H9 (cell line): ENCODE measurements at regions not wholly inside any gene's neighbourhood (a gene's known extent, or its start where the extent isn't known, plus 50 kb on each side); places are given as distances from the start of the nearest gene placed in this dataset.

Source experiments
- DNase-seq: peaks from one replicate; pipeline ENCODE4 v3.0.0-alpha.2; 2017
- H2AFZ ChIP-seq: one replicate; pipeline ENCODE4 v1.6.1; 2013; ENCODE audit warnings: mild to moderate bottlenecking, low read length, control low read depth, moderate library complexity
- H2AK5ac ChIP-seq: 2 replicates; pipeline ENCODE4 v1.6.1; 2013; ENCODE audit warnings: low read length, control low read depth, mixed read lengths; ENCODE audit not compliant: insufficient read length
- H2BK120ac ChIP-seq: one replicate; pipeline ENCODE4 v1.6.1; 2013; ENCODE audit warnings: low read depth, mild to moderate bottlenecking, low read length, control low read depth, inconsistent platforms; ENCODE audit not compliant: poor library complexity, severe bottlenecking
- H2BK12ac ChIP-seq: 2 replicates; pipeline ENCODE4 v1.6.1; 2013; ENCODE audit warnings: low read length, control low read depth, mixed read lengths, low read depth; ENCODE audit not compliant: insufficient read length
- H2BK15ac ChIP-seq: 2 replicates; pipeline ENCODE4 v1.6.1; 2013; ENCODE audit warnings: low read depth, low read length, control low read depth
- H2BK20ac ChIP-seq: one replicate; pipeline ENCODE4 v1.6.1; 2013; ENCODE audit warnings: low read depth, mild to moderate bottlenecking, low read length, control low read depth, inconsistent platforms; ENCODE audit not compliant: poor library complexity, severe bottlenecking
- H2BK5ac ChIP-seq: 2 replicates; pipeline ENCODE4 v1.6.1; 2013; ENCODE audit warnings: low read length, control low read depth, mixed read lengths; ENCODE audit not compliant: insufficient read length
- H3K14ac ChIP-seq: 2 replicates; pipeline ENCODE4 v1.6.1; 2013; ENCODE audit warnings: low read length, control low read depth; ENCODE audit not compliant: insufficient read depth
- H3K18ac ChIP-seq: 2 replicates; pipeline ENCODE4 v1.6.1; 2013; ENCODE audit warnings: low read depth, mild to moderate bottlenecking, mixed read lengths, low read length, control low read depth; ENCODE audit not compliant: insufficient read length
- H3K23ac ChIP-seq: 2 replicates; pipeline ENCODE4 v1.6.1; 2013; ENCODE audit warnings: low read length, control low read depth, mixed read lengths, low read depth; ENCODE audit not compliant: insufficient read length
- H3K23me2 ChIP-seq: 2 replicates; pipeline ENCODE4 v1.6.1; 2013; ENCODE audit warnings: low read depth, mild to moderate bottlenecking, mixed read lengths, low read length, control low read depth; ENCODE audit not compliant: insufficient read length, poor library complexity, severe bottlenecking
- H3K27ac ChIP-seq: 2 replicates; pipeline ENCODE4 v1.5.1; 2013; ENCODE audit warnings: low read length, control low read depth, mixed read lengths, low read depth; ENCODE audit not compliant: insufficient read length
- H3K27me3 ChIP-seq: 2 replicates; pipeline ENCODE4 v1.6.1; 2013; ENCODE audit warnings: low read length, control low read depth, inconsistent platforms; ENCODE audit not compliant: insufficient read depth
- H3K4ac ChIP-seq: 2 replicates; pipeline ENCODE4 v1.6.1; 2013; ENCODE audit warnings: low read depth, mild to moderate bottlenecking, control low read depth, inconsistent platforms, low read length, moderate library complexity
- H3K4me1 ChIP-seq: 2 replicates; pipeline ENCODE4 v1.6.1; 2013; ENCODE audit warnings: low read length, control low read depth, inconsistent platforms; ENCODE audit not compliant: insufficient read depth
- H3K4me2 ChIP-seq: 2 replicates; pipeline ENCODE4 v1.6.1; 2013; ENCODE audit warnings: low read length, control low read depth, mixed read lengths; ENCODE audit not compliant: insufficient read length, insufficient read depth
- H3K56ac ChIP-seq: 2 replicates; pipeline ENCODE4 v1.6.1; 2013; ENCODE audit warnings: low read depth, mild to moderate bottlenecking, mixed read lengths, low read length, control low read depth; ENCODE audit not compliant: insufficient read length
- H3K79me1 ChIP-seq: 2 replicates; pipeline ENCODE4 v1.6.1; 2013; ENCODE audit warnings: low read depth, mild to moderate bottlenecking, moderate library complexity, low read length, control low read depth, inconsistent platforms; ENCODE audit not compliant: insufficient read depth, poor library complexity, severe bottlenecking
- H3K79me2 ChIP-seq: 2 replicates; pipeline ENCODE4 v1.6.1; 2013; ENCODE audit warnings: low read length, control low read depth, inconsistent platforms; ENCODE audit not compliant: insufficient read depth
- H3K9ac ChIP-seq: 2 replicates; pipeline ENCODE4 v1.6.1; 2013; ENCODE audit warnings: low read length, control low read depth, mixed read lengths; ENCODE audit not compliant: insufficient read length; ENCODE audit errors: extremely low read depth
- H3K9me3 ChIP-seq: one replicate; pipeline ENCODE4 v1.6.1; 2013; ENCODE audit warnings: low read depth, low read length, inconsistent platforms; ENCODE audit not compliant: control insufficient read depth
- H3T11ph ChIP-seq: one replicate; pipeline ENCODE4 v1.6.1; 2013; ENCODE audit warnings: mild to moderate bottlenecking, low read length, control low read depth, inconsistent platforms
- H4K20me1 ChIP-seq: one replicate; pipeline ENCODE4 v1.6.1; 2013; ENCODE audit not compliant: control insufficient read depth, insufficient read length, insufficient read depth
- H4K5ac ChIP-seq: 2 replicates; pipeline ENCODE4 v1.6.1; 2013; ENCODE audit warnings: low read depth, mild to moderate bottlenecking, mixed read lengths, low read length, control low read depth; ENCODE audit not compliant: insufficient read length
- H4K8ac ChIP-seq: replicated peaks from 2 replicates; pipeline ENCODE4 v1.6.1; 2013; ENCODE audit warnings: low read length, control low read depth, mixed read lengths, low read depth; ENCODE audit not compliant: insufficient read length
- H4K91ac ChIP-seq: 2 replicates; pipeline ENCODE4 v1.6.1; 2013; ENCODE audit warnings: low read depth, mild to moderate bottlenecking, moderate library complexity, mixed read lengths, low read length, control low read depth; ENCODE audit not compliant: insufficient read length
- H3K27ac Mint-ChIP-seq, 3 experiments: 2 replicates in 2 of 3; 3 replicates in 1 of 3; pipeline ENCODE4 v1.8.0; 2020 to 2021; ENCODE audit warnings: mixed read lengths in 3 of 3, mild to moderate bottlenecking in 1 of 3, moderate library complexity in 1 of 3
- H3K27me3 Mint-ChIP-seq: 2 replicates; pipeline ENCODE4 v1.8.0; 2021; ENCODE audit warnings: low read depth, mild to moderate bottlenecking, moderate library complexity, mixed read lengths
- H3K36me3 Mint-ChIP-seq, 3 experiments: 2 replicates in 2 of 3; 3 replicates in 1 of 3; pipeline ENCODE4 v1.8.0; 2020 to 2021; ENCODE audit warnings: low read depth in 3 of 3, mixed read lengths in 3 of 3; ENCODE audit not compliant: insufficient read depth in 1 of 3
- H3K4me1 Mint-ChIP-seq, 2 experiments: 2 replicates each; pipeline ENCODE4 v1.8.0; 2020; ENCODE audit warnings: mixed read lengths in 2 of 2
- H3K4me3 Mint-ChIP-seq, 2 experiments: 2 replicates in 1 of 2; 3 replicates in 1 of 2; pipeline ENCODE4 v1.8.0; 2020 to 2021; ENCODE audit warnings: mild to moderate bottlenecking in 2 of 2, mixed read lengths in 2 of 2, moderate library complexity in 1 of 2
- H3K9me3 Mint-ChIP-seq, 2 experiments: 2 replicates in 1 of 2; 3 replicates in 1 of 2; pipeline ENCODE4 v1.8.0; 2020; ENCODE audit warnings: mild to moderate bottlenecking in 2 of 2, mixed read lengths in 2 of 2, moderate library complexity in 1 of 2
- WGBS: extraction: QIAGEN DNeasy Blood & Tissue Kit; methylation state at CpG from one replicate; pipeline ENCODE4 v1.1.7; 2013; ENCODE audit warnings: missing lambda C conversion rate, low lambda C conversion rate, mixed read lengths; ENCODE audit not compliant: insufficient read length; ENCODE audit errors: extremely low coverage; 5-methylcytosine and 5-hydroxymethylcytosine counted together
- TF ChIP-seq, protein P1 (sequence below): fragments of 200-600 bp; sonication (generic); conservative IDR thresholded peaks from 3 replicates; pipeline ENCODE4 v1.8.0; 2021; ENCODE audit warnings: antibody characterized with exemption, mild to moderate bottlenecking

- H2AFZ ChIP-seq = no peak overlapping the region
- no peak overlapping the region for H3T11ph ChIP-seq
- H2BK15ac ChIP-seq = no peak overlapping the region
- no peak overlapping the region for H3K56ac ChIP-seq
- no peak overlapping the region for H3K27ac ChIP-seq
- no peak overlapping the region for H2AK5ac ChIP-seq
- H3K27me3 ChIP-seq = no peaks in the 10 kb centered on the region
- no peak overlapping the region for H3K9ac ChIP-seq
- H3K27ac Mint-ChIP-seq = no peak overlapping the region
- H3K27me3 Mint-ChIP-seq = no peaks in the 10 kb centered on the region
- H3K4me1 Mint-ChIP-seq = 0 out of 4 replicates have a peak, but pooled peaks cover 0 to 2% of the 10 kb centered on the region in 2 experiments
- H2BK120ac ChIP-seq = no peak overlapping the region
- no peak overlapping the region for H3K23ac ChIP-seq
- H3K18ac ChIP-seq = no peak overlapping the region
- no peak overlapping the region for H3K4me2 ChIP-seq
- no CpG with 5 or more reads among the region's 2 CpGs for WGBS
- H2BK20ac ChIP-seq = no peak overlapping the region
- no peak for DNase-seq
- H2BK5ac ChIP-seq = no peak overlapping the region
- no peak overlapping the region for H2BK12ac ChIP-seq
- H4K8ac ChIP-seq = no peak overlapping the region
- H3K9me3 Mint-ChIP-seq = no peaks in the 10 kb centered on the region
- H3K79me1 ChIP-seq = no peaks in the 10 kb centered on the region
- H3K23me2 ChIP-seq = no peaks in the 10 kb centered on the region
- H3K4ac ChIP-seq = no peak overlapping the region
- H3K4me1 ChIP-seq = no peaks in the 10 kb centered on the region
- H3K36me3 Mint-ChIP-seq = no peaks in the 10 kb centered on the region
- no peak overlapping the region for H3K4me3 Mint-ChIP-seq
- no peaks in the 10 kb centered on the region for H3K9me3 ChIP-seq
- H4K91ac ChIP-seq = no peak overlapping the region
- H4K20me1 ChIP-seq = no peaks in the 10 kb centered on the region
- TF ChIP-seq, protein P1, sequence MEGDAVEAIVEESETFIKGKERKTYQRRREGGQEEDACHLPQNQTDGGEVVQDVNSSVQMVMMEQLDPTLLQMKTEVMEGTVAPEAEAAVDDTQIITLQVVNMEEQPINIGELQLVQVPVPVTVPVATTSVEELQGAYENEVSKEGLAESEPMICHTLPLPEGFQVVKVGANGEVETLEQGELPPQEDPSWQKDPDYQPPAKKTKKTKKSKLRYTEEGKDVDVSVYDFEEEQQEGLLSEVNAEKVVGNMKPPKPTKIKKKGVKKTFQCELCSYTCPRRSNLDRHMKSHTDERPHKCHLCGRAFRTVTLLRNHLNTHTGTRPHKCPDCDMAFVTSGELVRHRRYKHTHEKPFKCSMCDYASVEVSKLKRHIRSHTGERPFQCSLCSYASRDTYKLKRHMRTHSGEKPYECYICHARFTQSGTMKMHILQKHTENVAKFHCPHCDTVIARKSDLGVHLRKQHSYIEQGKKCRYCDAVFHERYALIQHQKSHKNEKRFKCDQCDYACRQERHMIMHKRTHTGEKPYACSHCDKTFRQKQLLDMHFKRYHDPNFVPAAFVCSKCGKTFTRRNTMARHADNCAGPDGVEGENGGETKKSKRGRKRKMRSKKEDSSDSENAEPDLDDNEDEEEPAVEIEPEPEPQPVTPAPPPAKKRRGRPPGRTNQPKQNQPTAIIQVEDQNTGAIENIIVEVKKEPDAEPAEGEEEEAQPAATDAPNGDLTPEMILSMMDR = no peak
- H3K14ac ChIP-seq = no peak overlapping the region
- H3K79me2 ChIP-seq = no peaks in the 10 kb centered on the region
- H4K5ac ChIP-seq = no peak overlapping the region
Observed at GRCh38 chr1:87592156-87592555, 263.5 kb downstream of the LMO4 start.
